H1 (cell line): ENCODE measurements at regions not wholly inside any gene's neighbourhood (a gene's known extent, or its start where the extent isn't known, plus 50 kb on each side); places are given as distances from the start of the nearest gene placed in this dataset.

Experiments
- CTCF ChIA-PET: fragments of 300-600 bp; sonication (Branson Sonifier 250); formaldehyde crosslinking; loops from one replicate; lab custom pipeline; 2021; ENCODE audit not compliant: partially characterized antibody; lab: Charles Lee
- POLR2A ChIA-PET: fragments of 300-600 bp; sonication (Branson Sonifier 250); formaldehyde crosslinking; loops from one replicate; lab custom pipeline; 2021; ENCODE audit warnings: inconsistent platforms; ENCODE audit not compliant: partially characterized antibody; lab: Charles Lee
- DNase-seq, 2 experiments: peaks; one replicate each; pipeline versions ENCODE4 v3.0.0 to v3.0.0-alpha.2; 2010 to 2022; ENCODE audit warnings: low spot score in 2 of 2, low read depth in 1 of 2, mixed read lengths in 1 of 2
- FAIRE-seq: peaks from 2 replicates; lab custom pipeline; 2011; peaks lifted over from hg19 to GRCh38; lab: Jason Lieb, UNC
- H2AFZ ChIP-seq: 2 replicates; pipeline ENCODE4 v1.8.1; 2012; ENCODE audit warnings: low read length, inconsistent platforms
- H2AK5ac ChIP-seq: 2 replicates; pipeline ENCODE4 v1.6.1; 2013; ENCODE audit warnings: low read depth, low read length
- H2BK120ac ChIP-seq: replicated peaks from 2 replicates; pipeline ENCODE3; 2013; ENCODE audit warnings: low read depth, low read length, inconsistent platforms
- H2BK12ac ChIP-seq: 2 replicates; pipeline ENCODE4 v1.6.1; 2013; ENCODE audit warnings: low read depth, low read length
- H2BK15ac ChIP-seq: 2 replicates; pipeline ENCODE4 v1.6.1; 2013; ENCODE audit warnings: low read length
- H2BK20ac ChIP-seq: 2 replicates; pipeline ENCODE4 v1.6.1; 2013; ENCODE audit warnings: low read length
- H2BK5ac ChIP-seq: 2 replicates; pipeline ENCODE4 v1.6.1; 2013; ENCODE audit warnings: low read depth, low read length
- H3K14ac ChIP-seq: 2 replicates; pipeline ENCODE4 v1.6.1; 2013; ENCODE audit warnings: inconsistent platforms; ENCODE audit not compliant: insufficient read length
- H3K18ac ChIP-seq: 2 replicates; pipeline ENCODE4 v1.6.1; 2013; ENCODE audit warnings: low read length; ENCODE audit errors: extremely low read depth
- H3K23ac ChIP-seq: 2 replicates; pipeline ENCODE4 v1.6.1; 2013; ENCODE audit warnings: inconsistent platforms; ENCODE audit not compliant: insufficient read length
- H3K23me2 ChIP-seq: 2 replicates; pipeline ENCODE4 v1.6.1; 2013; ENCODE audit warnings: low read depth, low read length
- H3K27ac ChIP-seq: 2 replicates; pipeline ENCODE4 v1.6.1; 2011; ENCODE audit warnings: low read depth, low read length, inconsistent platforms
- H3K27me3 ChIP-seq, 4 experiments: replicated peaks in 1 of 4; 1 replicate in 1 of 4; 2 replicates in 3 of 4; pipeline versions ENCODE4 v1.6.1 to v1.8.1; 2011 to 2013; ENCODE audit warnings: low read length in 3 of 4, mild to moderate bottlenecking in 3 of 4, inconsistent platforms in 2 of 4, mixed read lengths in 2 of 4, moderate library complexity in 1 of 4; ENCODE audit not compliant: control insufficient read depth in 3 of 4, insufficient read depth in 3 of 4; ENCODE audit errors: extremely low read depth in 1 of 4
- H3K36me3 ChIP-seq, 4 experiments: 2 replicates each; pipeline versions ENCODE4 v1.6.1 to v1.8.1; 2011 to 2013; ENCODE audit warnings: mild to moderate bottlenecking in 4 of 4, low read length in 3 of 4, moderate library complexity in 2 of 4, control low read depth in 1 of 4, inconsistent platforms in 1 of 4; ENCODE audit not compliant: insufficient read depth in 4 of 4, control insufficient read depth in 2 of 4
- H3K4ac ChIP-seq: replicated peaks from 2 replicates; pipeline ENCODE3; 2013; ENCODE audit warnings: low read length, low read depth, mixed read lengths, inconsistent platforms; ENCODE audit not compliant: insufficient read length
- H3K4me1 ChIP-seq, 4 experiments: replicated peaks in 1 of 4; 1 replicate in 1 of 4; 2 replicates in 3 of 4; pipeline versions ENCODE4 v1.6.1 to v1.8.1; 2011 to 2013; ENCODE audit warnings: low read length in 3 of 4, inconsistent platforms in 2 of 4, mixed read lengths in 1 of 4; ENCODE audit not compliant: insufficient read depth in 4 of 4, control insufficient read depth in 3 of 4
- H3K4me2 ChIP-seq, 2 experiments: 2 replicates each; pipeline versions ENCODE4 v1.6.1 to v1.8.1; 2011 to 2013; ENCODE audit warnings: low read depth in 2 of 2, low read length in 2 of 2, control low read depth in 1 of 2, inconsistent platforms in 1 of 2, mild to moderate bottlenecking in 1 of 2; ENCODE audit not compliant: insufficient read depth in 1 of 2
- H3K4me3 ChIP-seq, 4 experiments: fragments of 200-600, 300-600 bp in 1 of 4; sonication (generic), shearing (Covaris generic), sonication (Bioruptor Twin) in 1 of 4; 2 replicates each; pipeline versions ENCODE4 v1.5.1 to v1.8.1; 2011 to 2016; ENCODE audit warnings: low read length in 4 of 4, low read depth in 3 of 4, control low read depth in 2 of 4, inconsistent platforms in 2 of 4, mild to moderate bottlenecking in 2 of 4, mixed read lengths in 1 of 4, moderate library complexity in 1 of 4; ENCODE audit not compliant: insufficient read depth in 2 of 4; ENCODE audit errors: extremely low read depth in 1 of 4
- H3K56ac ChIP-seq: replicated peaks from 2 replicates; pipeline ENCODE3; 2013; ENCODE audit warnings: low read depth, mild to moderate bottlenecking, mixed read lengths, low read length, inconsistent platforms; ENCODE audit not compliant: insufficient read length
- H3K79me1 ChIP-seq: 2 replicates; pipeline ENCODE4 v1.6.1; 2013; ENCODE audit warnings: low read depth, low read length, control low read depth
- H3K79me2 ChIP-seq, 2 experiments: 2 replicates each; pipeline versions ENCODE4 v1.6.1 to v1.8.1; 2012 to 2013; ENCODE audit warnings: low read length in 2 of 2, mild to moderate bottlenecking in 2 of 2, inconsistent platforms in 1 of 2; ENCODE audit not compliant: insufficient read depth in 2 of 2, control insufficient read depth in 1 of 2
- H3K9ac ChIP-seq, 4 experiments: replicated peaks in 1 of 4; 1 replicate in 1 of 4; 2 replicates in 3 of 4; pipeline versions ENCODE4 v1.6.1 to v1.8.1; 2011 to 2013; ENCODE audit warnings: low read depth in 3 of 4, low read length in 3 of 4, control low read depth in 2 of 4, mild to moderate bottlenecking in 2 of 4, moderate library complexity in 2 of 4, inconsistent platforms in 1 of 4; ENCODE audit errors: extremely low read depth in 1 of 4
- H3K9me3 ChIP-seq, 2 experiments: 2 replicates each; pipeline versions ENCODE4 v1.6.1 to v1.8.1; 2012 to 2013; ENCODE audit warnings: mild to moderate bottlenecking in 2 of 2, moderate library complexity in 2 of 2, control low read depth in 1 of 2, inconsistent platforms in 1 of 2, low read depth in 1 of 2, low read length in 1 of 2, mixed read lengths in 1 of 2; ENCODE audit not compliant: insufficient read depth in 2 of 2
- H4K20me1 ChIP-seq, 2 experiments: replicated peaks in 1 of 2; 2 replicates each; pipeline versions ENCODE3 to v1.8.1; 2011 to 2013; ENCODE audit warnings: inconsistent platforms in 2 of 2, low read length in 2 of 2, mild to moderate bottlenecking in 1 of 2; ENCODE audit not compliant: insufficient read depth in 2 of 2, control insufficient read depth in 1 of 2
- H4K5ac ChIP-seq: 2 replicates; pipeline ENCODE4 v1.6.1; 2013; ENCODE audit warnings: low read length, low read depth, mixed read lengths, inconsistent platforms; ENCODE audit not compliant: insufficient read length
- H4K8ac ChIP-seq: 2 replicates; pipeline ENCODE4 v1.8.0; 2013; ENCODE audit warnings: mild to moderate bottlenecking, moderate library complexity, low read length, inconsistent platforms; ENCODE audit not compliant: insufficient read depth; ENCODE audit errors: extremely low read depth
- H4K91ac ChIP-seq: replicated peaks from 2 replicates; pipeline ENCODE3; 2013; ENCODE audit warnings: low read length, mixed read lengths, inconsistent platforms; ENCODE audit not compliant: insufficient read length
- BRCA1 ChIP-seq: IDR thresholded peaks from 2 replicates; pipeline ENCODE4 v1.6.1; 2012; ENCODE audit warnings: low read depth, low read length, improper control_type of control experiment
- CHD1 ChIP-seq: IDR thresholded peaks from 2 replicates; pipeline ENCODE4 v1.6.1; 2012; ENCODE audit warnings: low read depth, low read length, improper control_type of control experiment
- CREB1 ChIP-seq: IDR thresholded peaks from 2 replicates; pipeline ENCODE4 v1.6.1; 2012; ENCODE audit warnings: inconsistent platforms
- EGR1 ChIP-seq: IDR thresholded peaks from 2 replicates; pipeline ENCODE4 v1.6.1; 2011; ENCODE audit warnings: low read depth, low read length, borderline replicate concordance
- HDAC2 ChIP-seq, 2 experiments: fragments of 300-600 bp in 1 of 2; sonication (generic) in 1 of 2; IDR thresholded peaks; 2 replicates each; pipeline ENCODE4 v1.6.1; 2011 to 2012; ENCODE audit warnings: low read depth in 2 of 2, low read length in 2 of 2, mild to moderate bottlenecking in 2 of 2, moderate library complexity in 2 of 2, borderline replicate concordance in 1 of 2, inconsistent platforms in 1 of 2
- KDM1A ChIP-seq: fragments of 200-600, 300-600 bp; sonication (generic); IDR thresholded peaks from 2 replicates; pipeline ENCODE4 v1.7.1; 2016; ENCODE audit warnings: mild to moderate bottlenecking, low read length, borderline replicate concordance
- KDM4A ChIP-seq: IDR thresholded peaks from one replicate; pipeline ENCODE4 v1.7.1; 2012; ENCODE audit warnings: low read depth, mild to moderate bottlenecking, moderate library complexity, low read length, inconsistent platforms; ENCODE audit not compliant: severe bottlenecking
- RBBP5 ChIP-seq: IDR thresholded peaks from 2 replicates; pipeline ENCODE4 v1.7.1; 2012; ENCODE audit warnings: low read depth, mild to moderate bottlenecking, inconsistent platforms, low read length, moderate library complexity, borderline replicate concordance
- RXRA ChIP-seq: IDR thresholded peaks from 2 replicates; pipeline ENCODE4 v1.6.1; 2011; ENCODE audit warnings: low read depth, mild to moderate bottlenecking, low read length, moderate library complexity; ENCODE audit not compliant: insufficient read depth
- SIN3A ChIP-seq, 2 experiments: IDR thresholded peaks in 1 of 2; conservative IDR thresholded peaks in 1 of 2; 2 replicates each; pipeline ENCODE4 v1.6.1; 2011 to 2012; ENCODE audit warnings: low read length in 2 of 2, improper control_type of control experiment in 1 of 2, low read depth in 1 of 2, mild to moderate bottlenecking in 1 of 2
- SRF ChIP-seq: IDR thresholded peaks from 2 replicates; pipeline ENCODE4 v1.6.1; 2011; ENCODE audit warnings: mild to moderate bottlenecking, low read depth, low read length, moderate library complexity
- SUZ12 ChIP-seq: fragments of 200-600 bp; sonication (generic); IDR thresholded peaks from 2 replicates; pipeline ENCODE4 v1.6.1; 2012; ENCODE audit warnings: mild to moderate bottlenecking, inconsistent platforms, low read length, moderate library complexity, mixed read lengths
- TAF7 ChIP-seq: optimal IDR thresholded peaks from 2 replicates; pipeline ENCODE3; 2011; ENCODE audit warnings: low read depth, mild to moderate bottlenecking, inconsistent platforms, low read length, moderate library complexity, borderline replicate concordance
- TBP ChIP-seq: IDR thresholded peaks from 2 replicates; pipeline ENCODE4 v1.6.1; 2011; ENCODE audit warnings: low read depth, low read length, improper control_type of control experiment
- TCF12 ChIP-seq: IDR thresholded peaks from 2 replicates; pipeline ENCODE4 v1.6.1; 2011; ENCODE audit warnings: low read depth, mild to moderate bottlenecking, low read length
- WGBS, 2 experiments: shearing (Covaris generic) in 1 of 2; methylation state at CpG; one replicate each; pipeline versions ENCODE4 v1.1.6 to v1.1.7; 2013 to 2015; ENCODE audit warnings: low lambda C conversion rate in 2 of 2, mixed read lengths in 2 of 2, inconsistent platforms in 1 of 2, low coverage in 1 of 2, missing lambda C conversion rate in 1 of 2; ENCODE audit not compliant: insufficient replicate concordance in 2 of 2, insufficient coverage in 1 of 2, insufficient read length in 1 of 2; ENCODE audit errors: extremely low coverage in 1 of 2, missing lambda C conversion rate in 1 of 2; 5-methylcytosine and 5-hydroxymethylcytosine counted together

- no peak overlapping the region for H4K8ac ChIP-seq
- H3K14ac ChIP-seq: no peak overlapping the region
- no peak overlapping the region for H3K4me3 ChIP-seq
- H4K20me1 ChIP-seq: no peaks in the 10 kb centered on the region
- no peak overlapping the region for H2BK20ac ChIP-seq
- FAIRE-seq (no peak), DNase-seq (no peak)
- no peaks in the 10 kb centered on the region for H3K79me1 ChIP-seq
- no peak overlapping the region for H2BK120ac ChIP-seq
- H2BK15ac ChIP-seq: no peak overlapping the region
- H4K5ac ChIP-seq: no peak overlapping the region
- H3K4ac ChIP-seq: no peak overlapping the region
- POLR2A ChIA-PET: no interaction called here
- H3K79me2 ChIP-seq: no peaks in the 10 kb centered on the region
- H3K27me3 ChIP-seq: no peaks in the 10 kb centered on the region
- H3K36me3 ChIP-seq: no peaks in the 10 kb centered on the region
- no peak overlapping the region for H2BK12ac ChIP-seq
- H2AK5ac ChIP-seq: no peak overlapping the region
- H3K9ac ChIP-seq: no peak overlapping the region
- H3K4me1 ChIP-seq: peaks cover 0 to 4% (median 0%) of the 10 kb centered on the region in 4 experiments; a peak in 1 of 7 replicates
- H3K23ac ChIP-seq: no peak overlapping the region
- no peaks in the 10 kb centered on the region; the same call in 1 of the 2 replicates for H3K23me2 ChIP-seq
- no peak overlapping the region for H3K56ac ChIP-seq
- H3K9me3 ChIP-seq: no peaks in the 10 kb centered on the region
- H2AFZ ChIP-seq: no peak overlapping the region
- no peak overlapping the region for H2BK5ac ChIP-seq
- WGBS, 2 experiments: 57% methylated on average over 4 of the region's 4 CpGs; no CpG with 5 or more reads in 1 of the 2 experiments
- no peak overlapping the region for H4K91ac ChIP-seq
- CTCF ChIA-PET: interaction anchor here (0.7 kb wide), 1 partner anchor 502 kb away, joined by 3 read pairs; no protein-coding TSS in a partner anchor
- H3K4me2 ChIP-seq: no peak overlapping the region
- no peak overlapping the region for H3K27ac ChIP-seq
- no peak overlapping the region for H3K18ac ChIP-seq
- no peak for TF ChIP-seq SUZ12
- no peak for TF ChIP-seq RXRA
- no peak for TF ChIP-seq BRCA1
- TF ChIP-seq TCF12: no peak
- TF ChIP-seq HDAC2 (IDR thresholded peaks at IDR 0.05; ENCODE audit: borderline replicate concordance in 1 of 2, low read depth in 2 of 2, low read length in 2 of 2): no peak
- no peak for TF ChIP-seq SIN3A (conservative IDR thresholded peaks at IDR 0.05 in 1 of 2, IDR thresholded peaks at IDR 0.05 in 1 of 2; ENCODE audit: low read depth in 1 of 2, low read length in 2 of 2)
- TF ChIP-seq CREB1: no peak
- no peak for TF ChIP-seq KDM4A
- TF ChIP-seq SRF: no peak
- TF ChIP-seq EGR1: no peak
- no peak for TF ChIP-seq CHD1
- no peak for TF ChIP-seq TAF7
- TF ChIP-seq TBP: no peak
- no peak for TF ChIP-seq RBBP5
- no peak for TF ChIP-seq KDM1A
Observed at GRCh38 chr9:23379842-23380241, 446.2 kb downstream of the ELAVL2 start.
